ENCODE measurements at regions not wholly inside any gene's neighbourhood (a gene's known extent, or its start where the extent isn't known, plus 50 kb on each side); places are given as distances from the start of the nearest gene placed in this dataset.

GRCh38 chr14:84237881-84238280 lies 1292.1 kb upstream of the FLRT2 start (continued):
- TF ChIP-seq E2F1 (CRISPR knock-in tag; IDR thresholded peaks at IDR 0.05) (no peak), CBFB (CRISPR knock-in tag; IDR thresholded peaks at IDR 0.05; ENCODE audit: low read depth) (no peak), ARID4B (CRISPR knock-in tag; IDR thresholded peaks at IDR 0.05; ENCODE audit: borderline replicate concordance) (no peak), ZBTB21 (CRISPR knock-in tag; IDR thresholded peaks at IDR 0.05; ENCODE audit: borderline replicate concordance) (no peak), ZNF232 (CRISPR knock-in tag; IDR thresholded peaks at IDR 0.05) (no peak), AR (CRISPR knock-in tag; IDR thresholded peaks at IDR 0.05) (no peak), RORB (CRISPR knock-in tag; IDR thresholded peaks at IDR 0.05) (no peak), USF1 (CRISPR knock-in tag; IDR thresholded peaks at IDR 0.05) (no peak), ESRRA (CRISPR knock-in tag; IDR thresholded peaks at IDR 0.05; ENCODE audit: borderline replicate concordance) (no peak), ZNF317 (CRISPR knock-in tag; IDR thresholded peaks at IDR 0.05; ENCODE audit: borderline replicate concordance, low read depth) (no peak)

GRCh38 chr14:84247693-84248092 lies 1282.3 kb upstream of the FLRT2 start:
- H3K27me3 Mint-ChIP-seq (ENCODE audit: low read depth) = no peaks in the 10 kb centered on the region
- POLR2A ChIA-PET = no interaction called here
- no peak overlapping the region for H3K4me3 Mint-ChIP-seq
- TF ChIP-seq MAX (CRISPR knock-in tag; IDR thresholded peaks at IDR 0.05) (no peak), CDX4 (CRISPR knock-in tag; IDR thresholded peaks at IDR 0.05; ENCODE audit: borderline replicate concordance) (no peak), FOXK1 (CRISPR knock-in tag; IDR thresholded peaks at IDR 0.05) (no peak), KAT7 (CRISPR knock-in tag; IDR thresholded peaks at IDR 0.05; ENCODE audit: borderline replicate concordance) (no peak), CREB1 (CRISPR knock-in tag; IDR thresholded peaks at IDR 0.05) (no peak), OVOL2 (CRISPR knock-in tag; IDR thresholded peaks at IDR 0.05; ENCODE audit: borderline replicate concordance) (no peak), MYBL2 (CRISPR knock-in tag; IDR thresholded peaks at IDR 0.05) (no peak)
- DNase-seq (ENCODE audit: low spot score) = no peak
- peaks cover 9% of the 10 kb centered on the region for H3K4me1 Mint-ChIP-seq
- no peak for ATAC-seq
- H3K27ac Mint-ChIP-seq = no peak overlapping the region
- CTCF ChIA-PET = no interaction called here
- H3K36me3 Mint-ChIP-seq = peaks cover 17% of the 10 kb centered on the region
- peaks cover 19% of the 10 kb centered on the region for H3K9me3 Mint-ChIP-seq

Measured in WTC11 (cell line).